Hematopoietic multipotent progenitor cell (in vitro differentiated cells): ENCODE measurements at regions not wholly inside any gene's neighbourhood (a gene's known extent, or its start where the extent isn't known, plus 50 kb on each side); places are given as distances from the start of the nearest gene placed in this dataset.
"Not testable (repeated sequence)": the region's sequence is repeated elsewhere in the genome, so short reads cannot be mapped to it uniquely, and the experiment has no call there.

Source experiments
- DNase-seq, 3 donors: peaks; one replicate each; pipeline ENCODE4 v3.0.0-alpha.2; 2011 to 2015; ENCODE audit warnings: low read depth in 2 of 3, low spot score in 2 of 3

DNA sequence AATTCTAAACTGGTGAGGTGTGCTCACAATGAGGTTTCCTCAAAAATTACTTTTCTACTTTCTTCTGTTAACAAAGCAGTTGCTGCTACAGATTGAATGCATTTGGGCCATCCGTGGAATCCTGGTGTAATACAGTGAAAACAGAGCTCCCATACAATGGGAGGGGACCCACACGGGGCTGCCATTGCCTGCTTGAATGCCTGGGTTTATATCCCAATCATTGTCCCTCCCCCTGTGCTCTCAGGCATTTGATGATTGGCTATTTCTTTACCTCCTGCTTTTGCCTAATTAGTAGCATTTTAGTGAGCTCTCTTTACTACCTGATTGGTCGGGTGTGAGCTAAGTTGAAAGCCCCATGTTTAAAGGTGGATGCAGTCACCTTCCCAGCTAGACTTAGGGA, 52.9 kb upstream of the CSF1 start:
- DNase-seq = not testable (repeated sequence)

GRCh38 chr1:109855986-109856385, 54.7 kb upstream of the CSF1 start:
- DNase-seq = not testable (repeated sequence)

DNA sequence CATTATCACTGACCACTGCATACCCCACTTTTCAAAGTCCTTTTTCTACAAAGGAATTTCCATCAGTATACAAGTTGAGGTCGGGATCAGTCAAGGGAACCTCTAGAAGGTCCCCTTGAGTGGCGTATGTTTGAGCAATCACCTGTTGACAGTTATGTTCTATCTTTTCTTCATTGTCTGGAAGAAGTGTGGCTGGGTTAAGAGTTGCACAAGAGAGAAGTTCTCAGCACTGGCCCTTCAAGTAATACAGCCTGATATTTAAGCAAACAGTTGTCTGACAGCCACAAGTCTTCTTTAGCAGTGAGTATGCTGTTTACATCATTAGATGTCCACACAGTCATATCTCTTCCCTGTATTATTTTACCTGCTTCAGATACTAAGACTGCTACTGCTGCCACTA, 56.7 kb upstream of the CSF1 start:
- DNase-seq = not testable (repeated sequence)

DNA sequence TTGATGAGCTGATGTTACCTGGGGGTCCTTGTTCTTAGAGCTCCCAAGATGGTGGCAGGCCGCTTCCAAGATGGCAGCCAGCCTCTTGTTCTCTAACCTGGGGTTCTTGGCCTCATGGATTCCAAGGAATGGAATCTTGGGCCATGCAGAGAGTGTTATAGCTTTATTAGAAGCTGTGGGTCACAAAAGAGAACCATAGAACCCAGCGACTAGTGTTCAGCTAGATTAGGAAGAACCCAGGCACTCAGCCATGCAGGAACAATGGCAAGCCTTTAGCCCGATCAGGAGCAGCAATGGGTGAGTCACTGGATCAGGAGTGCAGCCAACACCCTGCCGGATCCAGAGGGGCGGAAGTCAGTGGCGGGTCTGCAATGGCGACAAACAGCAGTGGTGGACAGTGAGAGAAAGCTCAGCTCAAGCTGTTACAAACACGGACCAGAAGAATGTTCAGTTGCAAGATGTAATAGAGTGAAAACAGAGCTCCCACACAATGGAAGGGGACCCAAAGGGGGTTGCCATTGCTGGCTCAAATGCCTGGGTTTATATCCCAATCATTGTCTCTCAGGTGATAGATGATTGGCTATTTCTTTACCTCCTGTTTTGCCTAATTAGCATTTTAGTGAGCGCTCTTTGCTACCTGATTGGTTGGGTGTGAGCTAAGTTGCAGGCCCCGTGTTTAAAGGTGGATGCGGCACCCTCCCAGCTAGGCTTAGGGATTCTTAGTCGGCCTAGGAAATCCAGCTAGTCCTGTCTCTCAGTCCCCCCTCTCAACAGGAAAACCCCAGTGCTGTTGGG, 58.2 kb upstream of the CSF1 start:
- DNase-seq = not testable (repeated sequence)

- no peak for DNase-seq
Observed at GRCh38 chr1:109850827-109851226, 59.8 kb upstream of the CSF1 start.

DNA sequence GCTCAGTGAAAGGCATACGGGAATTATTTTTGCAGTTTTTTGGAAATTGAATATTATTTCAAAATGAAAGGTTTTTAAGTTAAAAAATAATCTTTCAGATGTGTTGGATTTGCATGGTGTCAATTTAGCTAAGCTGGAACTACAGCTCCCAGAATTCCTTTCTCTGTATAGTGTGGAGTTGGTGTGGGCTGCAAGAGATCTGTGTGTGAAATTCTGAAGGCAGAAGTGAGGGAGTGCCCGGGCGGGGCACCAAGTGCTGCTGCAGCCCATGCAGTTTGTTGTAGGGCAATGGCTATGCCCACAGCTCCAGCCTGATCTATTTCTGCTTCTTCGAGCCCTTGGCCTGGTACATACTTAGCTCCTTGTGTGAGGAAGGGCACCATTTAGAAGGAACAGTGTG, 60.5 kb upstream of the CSF1 start:
- no peak for DNase-seq

- DNase-seq = no peak
Observed at GRCh38 chr1:109849655-109850054, 61.0 kb upstream of the CSF1 start.

DNA sequence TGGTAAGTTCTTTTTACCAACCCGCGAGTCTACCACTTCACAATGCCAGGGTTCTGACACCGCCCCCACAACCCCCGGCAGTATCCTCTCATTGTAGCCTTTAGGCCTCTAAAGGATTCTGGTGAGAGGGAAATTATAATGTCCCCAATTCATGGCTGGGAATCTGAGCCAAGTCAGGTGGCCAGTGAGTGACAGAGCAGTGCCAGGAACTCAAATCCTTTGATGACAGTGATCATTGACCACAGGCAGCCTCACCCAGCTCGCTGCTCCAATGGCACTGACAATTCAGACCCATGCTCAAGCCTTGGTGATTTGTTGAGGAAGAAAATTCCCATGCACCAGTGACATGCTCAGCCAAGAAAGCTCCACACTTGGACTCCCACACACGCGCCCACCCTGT, 63.4 kb upstream of the CSF1 start:
- DNase-seq = no peak

- DNase-seq = no peak
Observed at GRCh38 chr1:109846846-109847245, 63.8 kb upstream of the CSF1 start.

DNA sequence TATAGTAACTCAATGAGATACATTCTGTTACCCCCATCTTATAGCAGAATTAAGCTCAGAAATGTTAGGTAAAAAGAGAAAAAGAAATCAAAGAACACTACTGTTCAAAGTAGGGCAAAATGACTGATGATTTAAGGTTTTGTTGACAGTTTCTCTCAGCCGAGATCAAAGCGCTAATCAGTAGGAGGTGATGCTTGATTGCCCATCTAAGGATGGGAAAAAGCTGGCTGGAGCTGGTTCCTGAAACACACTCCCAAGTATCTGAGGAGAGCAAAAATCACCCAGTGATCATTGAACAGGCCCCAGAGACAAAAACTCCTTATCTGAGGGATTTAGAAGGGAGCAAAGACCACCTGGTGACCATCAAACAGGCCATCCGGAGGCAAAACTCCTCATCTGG, 64.5 kb upstream of the CSF1 start:
- no peak for DNase-seq

- no peak for DNase-seq
Observed at GRCh38 chr1:109845658-109846057, 65.0 kb upstream of the CSF1 start.

GRCh38 chr1:109844609-109845008, 66.0 kb upstream of the CSF1 start:
- DNase-seq = no peak

- DNase-seq = no peak
Observed at GRCh38 chr1:109840011-109840629, 70.5 kb upstream of the CSF1 start.

DNA sequence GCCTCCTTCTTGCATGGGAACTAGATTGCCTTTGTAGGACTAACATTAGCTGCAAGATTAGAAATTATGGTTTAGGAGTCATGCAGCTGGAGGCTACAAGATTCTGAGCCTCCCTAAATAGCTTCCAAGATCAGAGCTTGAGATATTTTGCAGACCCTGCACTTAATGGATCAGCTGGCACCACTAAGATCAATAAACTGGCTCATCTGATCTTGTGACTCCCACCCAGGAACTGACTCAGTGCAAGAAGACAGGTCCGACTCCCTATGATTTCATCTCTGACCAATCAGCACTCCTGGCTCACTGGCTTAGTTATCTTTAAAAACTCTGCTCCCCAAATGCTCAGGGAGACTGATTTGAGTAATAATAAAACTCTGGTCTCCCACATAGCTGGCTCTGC, 71.4 kb upstream of the CSF1 start:
- DNase-seq = not testable (repeated sequence)

DNA sequence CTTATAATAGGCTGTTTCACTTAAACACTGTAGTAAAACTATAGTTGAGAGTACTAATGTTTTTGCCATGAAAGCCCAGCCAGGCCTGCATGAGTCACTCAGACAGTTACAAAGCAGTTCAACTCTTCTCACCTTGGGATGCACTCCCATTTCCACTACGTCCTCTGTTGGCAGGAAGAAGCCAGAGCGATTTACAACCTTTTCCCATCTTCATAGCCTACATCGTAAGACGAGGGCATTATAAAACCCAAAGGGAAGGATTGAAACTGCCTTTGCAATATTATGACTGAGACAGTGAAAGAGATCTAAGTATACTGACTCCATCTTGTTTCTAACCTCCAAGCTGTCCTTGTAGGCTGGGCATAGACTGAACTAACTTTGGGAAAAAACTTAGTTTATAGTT, 71.8 kb upstream of the CSF1 start:
- DNase-seq = no peak

- DNase-seq = no peak
Observed at GRCh38 chr1:109837852-109838570, 72.6 kb upstream of the CSF1 start.

GRCh38 chr1:109835645-109836044, 71.9 kb upstream of the EPS8L3 start:
- not testable (repeated sequence) for DNase-seq

DNA sequence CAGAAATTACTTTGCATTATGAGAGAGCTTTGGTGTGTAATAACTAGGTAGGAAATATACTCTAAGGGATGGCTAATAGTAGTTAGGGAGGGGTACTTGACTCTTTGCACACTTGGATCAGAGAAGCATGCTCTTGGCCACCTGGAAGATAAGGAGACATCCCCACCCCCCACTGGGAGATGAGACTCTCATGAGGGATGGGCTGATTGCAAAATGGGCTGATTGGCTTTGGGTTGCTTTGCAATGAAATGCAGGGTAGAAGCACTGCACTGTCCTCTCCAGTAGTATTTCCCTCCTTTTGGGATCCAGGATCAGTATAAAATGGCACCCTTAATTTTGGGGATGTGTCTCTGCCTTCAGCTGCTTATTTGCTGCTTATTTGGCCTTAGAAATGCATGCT, 71.2 kb upstream of the EPS8L3 start:
- no peak for DNase-seq

- no peak for DNase-seq
Observed at GRCh38 chr1:109832945-109833344, 69.2 kb upstream of the EPS8L3 start.

DNA sequence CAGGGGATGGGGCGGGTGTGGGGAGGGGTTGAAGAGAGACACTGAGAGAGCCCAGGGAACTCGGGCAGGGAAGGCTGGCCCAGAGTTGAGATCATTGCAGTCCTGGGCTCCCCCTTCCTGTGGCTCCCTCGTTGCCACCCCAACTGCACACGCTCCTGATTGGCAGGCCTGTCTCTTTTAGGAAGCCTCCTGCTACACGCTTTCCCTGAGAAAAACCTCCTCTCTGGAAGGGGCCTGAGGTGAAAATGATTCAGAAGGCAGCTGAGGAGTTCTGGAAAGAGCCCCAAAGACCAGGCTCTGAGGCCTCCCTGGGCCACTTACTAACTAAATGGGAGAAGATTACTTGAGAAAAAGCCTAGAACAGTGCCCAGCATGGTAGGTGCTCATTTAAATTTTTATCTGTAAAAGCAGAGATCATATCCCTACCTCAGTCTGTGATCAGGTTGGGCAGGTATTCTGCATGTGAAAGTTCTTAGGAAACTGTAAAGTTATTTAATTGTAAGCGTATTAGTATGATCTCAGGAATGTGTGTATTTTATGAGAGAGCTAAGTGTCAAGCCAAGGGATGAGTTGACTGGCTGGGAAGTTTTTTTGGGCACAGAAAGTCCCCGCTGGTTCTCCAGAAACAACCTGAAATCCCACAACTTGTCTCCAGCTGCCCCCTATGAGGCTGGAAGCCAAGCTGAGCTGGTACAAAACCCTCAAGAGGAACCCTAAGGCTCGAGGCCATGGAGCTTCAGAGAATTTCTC, 65.2 kb upstream of the EPS8L3 start:
- no peak for DNase-seq

DNA sequence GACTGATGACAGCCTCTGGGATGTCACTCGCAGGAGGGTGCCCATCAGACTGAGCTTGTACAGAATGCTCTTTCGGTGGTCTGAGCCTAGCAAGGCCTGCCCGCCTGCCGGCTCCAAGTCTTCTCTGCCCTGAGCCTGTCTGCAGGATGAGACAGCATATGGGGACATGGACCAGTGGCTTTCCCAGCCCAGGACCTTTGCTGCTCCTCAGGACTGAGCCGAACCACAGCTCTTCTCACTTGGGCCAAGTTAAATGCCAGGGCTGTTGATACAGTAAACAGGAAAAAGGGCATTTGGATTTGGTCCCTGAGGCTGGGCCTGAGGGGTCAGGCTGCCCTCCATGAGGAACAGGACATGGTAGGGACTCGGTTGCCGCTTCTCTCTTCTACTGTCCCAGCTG, 64.3 kb upstream of the EPS8L3 start:
- DNase-seq = no peak
